Thyroid gland (tissue), 4 donors: ENCODE measurements at regions not wholly inside any gene's neighbourhood (a gene's known extent, or its start where the extent isn't known, plus 50 kb on each side); places are given as distances from the start of the nearest gene placed in this dataset.

Source experiments
- CTCF ChIP-seq, 6 experiments: fragments of 200-600 bp in 3 of 6; fragments of 450-650 bp in 3 of 6; sonication (generic) in 3 of 6; IDR thresholded peaks; one replicate each; pipeline ENCODE4 v1.5.1; 2016 to 2019; ENCODE audit warnings: antibody characterized with exemption in 6 of 6, mild to moderate bottlenecking in 2 of 6, inconsistent platforms in 1 of 6, moderate library complexity in 1 of 6
- POLR2A ChIP-seq, 2 donors: fragments of 450-650 bp; IDR thresholded peaks; one replicate each; pipeline ENCODE4 v1.6.1; 2017; ENCODE audit warnings: antibody characterized with exemption in 2 of 2, mild to moderate bottlenecking in 2 of 2, moderate library complexity in 1 of 2

GRCh38 chr17:77458202-77459017 is 317.6 kb downstream of the SEC14L1 start:
- TF ChIP-seq POLR2A (IDR thresholded peaks at IDR 0.05) (no peak), CTCF (IDR thresholded peaks at IDR 0.05) (no peak)
